GM12872 (cell line): ENCODE measurements at regions not wholly inside any gene's neighbourhood (a gene's known extent, or its start where the extent isn't known, plus 50 kb on each side); places are given as distances from the start of the nearest gene placed in this dataset.

Source experiments
- TF ChIP-seq, protein P1 (sequence below): IDR thresholded peaks from 3 replicates; pipeline ENCODE4 v1.5.1; 2011; ENCODE audit warnings: low read depth, mild to moderate bottlenecking, low read length, moderate library complexity; ENCODE audit not compliant: insufficient read depth

- TF ChIP-seq, protein P1, sequence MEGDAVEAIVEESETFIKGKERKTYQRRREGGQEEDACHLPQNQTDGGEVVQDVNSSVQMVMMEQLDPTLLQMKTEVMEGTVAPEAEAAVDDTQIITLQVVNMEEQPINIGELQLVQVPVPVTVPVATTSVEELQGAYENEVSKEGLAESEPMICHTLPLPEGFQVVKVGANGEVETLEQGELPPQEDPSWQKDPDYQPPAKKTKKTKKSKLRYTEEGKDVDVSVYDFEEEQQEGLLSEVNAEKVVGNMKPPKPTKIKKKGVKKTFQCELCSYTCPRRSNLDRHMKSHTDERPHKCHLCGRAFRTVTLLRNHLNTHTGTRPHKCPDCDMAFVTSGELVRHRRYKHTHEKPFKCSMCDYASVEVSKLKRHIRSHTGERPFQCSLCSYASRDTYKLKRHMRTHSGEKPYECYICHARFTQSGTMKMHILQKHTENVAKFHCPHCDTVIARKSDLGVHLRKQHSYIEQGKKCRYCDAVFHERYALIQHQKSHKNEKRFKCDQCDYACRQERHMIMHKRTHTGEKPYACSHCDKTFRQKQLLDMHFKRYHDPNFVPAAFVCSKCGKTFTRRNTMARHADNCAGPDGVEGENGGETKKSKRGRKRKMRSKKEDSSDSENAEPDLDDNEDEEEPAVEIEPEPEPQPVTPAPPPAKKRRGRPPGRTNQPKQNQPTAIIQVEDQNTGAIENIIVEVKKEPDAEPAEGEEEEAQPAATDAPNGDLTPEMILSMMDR: no peak
Measured at GRCh38 chr12:91511795-91512420, 329.3 kb upstream of the DCN start.

DNA sequence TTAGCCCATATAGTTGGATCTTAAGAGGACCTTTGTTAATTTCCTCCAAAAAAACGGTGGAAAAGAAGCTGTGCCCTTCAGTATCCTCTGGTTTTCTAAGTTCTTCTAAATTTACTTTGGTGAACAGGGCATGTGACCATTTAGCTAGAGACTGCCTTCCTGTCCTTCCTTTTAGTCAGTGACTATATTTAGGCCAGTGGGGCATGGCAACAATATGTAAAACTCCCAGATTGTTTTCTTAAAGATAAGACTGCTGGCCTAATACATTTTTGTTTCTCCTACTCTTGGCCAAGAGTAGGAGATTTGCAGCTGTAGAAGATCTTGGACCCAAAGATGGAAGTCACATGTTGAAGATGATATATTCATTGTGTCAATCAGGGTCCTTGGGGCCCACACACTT lies 325.1 kb upstream of the DCN start:
- TF ChIP-seq, protein P1: no peak

- TF ChIP-seq, protein P1: no peak
Measured at GRCh38 chr12:91506452-91506851, 323.8 kb upstream of the DCN start.

DNA sequence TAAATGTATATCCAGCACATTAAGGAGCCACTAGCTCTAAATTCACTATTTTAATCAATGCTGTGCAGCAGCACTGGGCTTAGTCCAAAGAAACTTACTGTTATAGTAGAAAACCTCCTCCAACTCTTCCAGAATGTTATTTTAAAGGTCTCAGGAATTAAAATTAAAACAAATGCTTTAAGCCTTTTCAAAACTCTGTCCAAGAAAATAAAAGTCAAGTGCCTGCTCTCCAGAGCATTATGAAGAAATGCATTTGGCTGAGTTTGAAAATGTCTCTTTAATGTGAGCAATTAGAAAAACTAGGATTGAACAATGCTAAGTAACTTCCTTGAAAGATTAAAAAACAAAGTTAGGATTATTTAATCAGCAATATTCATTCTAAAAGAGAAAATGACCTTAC lies 322.4 kb upstream of the DCN start:
- TF ChIP-seq, protein P1: no peak

GRCh38 chr12:91502208-91502607 lies 319.6 kb upstream of the DCN start:
- TF ChIP-seq, protein P1: no peak

- TF ChIP-seq, protein P1: no peak
Measured at GRCh38 chr12:91496337-91496736, 313.7 kb upstream of the DCN start.

DNA sequence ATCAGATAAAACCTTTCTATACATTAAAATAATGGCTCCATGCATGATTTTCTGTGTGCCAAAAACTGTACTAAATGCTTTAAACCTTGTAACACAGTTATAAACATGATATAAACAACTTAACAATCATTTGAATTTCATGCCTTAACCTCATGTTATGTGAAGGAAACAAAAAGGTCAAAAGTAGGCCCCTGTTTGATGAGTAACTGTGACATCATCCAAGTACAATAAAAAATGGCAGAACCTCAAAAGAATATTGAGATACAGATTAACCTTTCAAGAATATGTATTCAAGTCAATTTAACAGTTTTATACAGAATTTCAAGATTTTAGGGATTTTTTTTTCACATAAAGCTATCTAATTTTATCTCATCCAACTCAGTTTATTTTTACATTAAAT lies 310.7 kb upstream of the DCN start:
- TF ChIP-seq, protein P1: no peak
